ENCODE measurements at regions not wholly inside any gene's neighbourhood (a gene's known extent, or its start where the extent isn't known, plus 50 kb on each side); places are given as distances from the start of the nearest gene placed in this dataset.
"Not testable (repeated sequence)": the region's sequence is repeated elsewhere in the genome, so short reads cannot be mapped to it uniquely, and the experiment has no call there.

- DNase-seq (ENCODE audit: insufficient read length, low spot score) (no peak), FAIRE-seq (no peak)
- TF ChIP-seq POLR2AphosphoS5 (IDR thresholded peaks at IDR 0.05; ENCODE audit: low read depth, low read length) (no peak), POU2F2 (IDR thresholded peaks at IDR 0.05; ENCODE audit: low read depth, low read length) (no peak), PAX5 (IDR thresholded peaks at IDR 0.05; ENCODE audit: insufficient read depth, low read length, severe bottlenecking) (no peak), SPI1 (IDR thresholded peaks at IDR 0.05; ENCODE audit: low read depth, low read length) (no peak), POLR2A (IDR thresholded peaks at IDR 0.05; ENCODE audit: low read depth, low read length) (no peak), TAF1 (IDR thresholded peaks at IDR 0.05; ENCODE audit: low read depth, low read length) (no peak)
Observed at GRCh38 chr3:26312816-26313215, 309.8 kb upstream of the LRRC3B start.

GRCh38 chr3:26316472-26316871 is 306.1 kb upstream of the LRRC3B start:
- DNase-seq (ENCODE audit: insufficient read length, low spot score), result no peak
- no peak for FAIRE-seq
- no peak for TF ChIP-seq POLR2AphosphoS5 (IDR thresholded peaks at IDR 0.05; ENCODE audit: low read depth, low read length)
- TF ChIP-seq POLR2A (IDR thresholded peaks at IDR 0.05; ENCODE audit: low read depth, low read length), result no peak
- TF ChIP-seq TAF1 (IDR thresholded peaks at IDR 0.05; ENCODE audit: low read depth, low read length), result no peak
- no peak for TF ChIP-seq POU2F2 (IDR thresholded peaks at IDR 0.05; ENCODE audit: low read depth, low read length)
- no peak for TF ChIP-seq PAX5 (IDR thresholded peaks at IDR 0.05; ENCODE audit: insufficient read depth, low read length, severe bottlenecking)
- TF ChIP-seq SPI1 (IDR thresholded peaks at IDR 0.05; ENCODE audit: low read depth, low read length), result no peak

GRCh38 chr3:26323741-26324140 is 298.8 kb upstream of the LRRC3B start:
- not testable (repeated sequence) for FAIRE-seq; DNase-seq (ENCODE audit: insufficient read length, low spot score)

GRCh38 chr3:26340001-26340400 is 282.6 kb upstream of the LRRC3B start:
- DNase-seq (ENCODE audit: insufficient read length, low spot score) (no peak), FAIRE-seq (no peak)
- TF ChIP-seq POLR2AphosphoS5 (IDR thresholded peaks at IDR 0.05; ENCODE audit: low read depth, low read length), result no peak
- no peak for TF ChIP-seq POU2F2 (IDR thresholded peaks at IDR 0.05; ENCODE audit: low read depth, low read length)
- no peak for TF ChIP-seq SPI1 (IDR thresholded peaks at IDR 0.05; ENCODE audit: low read depth, low read length)
- no peak for TF ChIP-seq POLR2A (IDR thresholded peaks at IDR 0.05; ENCODE audit: low read depth, low read length)
- no peak for TF ChIP-seq TAF1 (IDR thresholded peaks at IDR 0.05; ENCODE audit: low read depth, low read length)
- no peak for TF ChIP-seq PAX5 (IDR thresholded peaks at IDR 0.05; ENCODE audit: insufficient read depth, low read length, severe bottlenecking)

- DNase-seq (ENCODE audit: insufficient read length, low spot score) (no peak), FAIRE-seq (no peak)
- TF ChIP-seq POLR2A (IDR thresholded peaks at IDR 0.05; ENCODE audit: low read depth, low read length) (no peak), POLR2AphosphoS5 (IDR thresholded peaks at IDR 0.05; ENCODE audit: low read depth, low read length) (no peak), POU2F2 (IDR thresholded peaks at IDR 0.05; ENCODE audit: low read depth, low read length) (no peak), TAF1 (IDR thresholded peaks at IDR 0.05; ENCODE audit: low read depth, low read length) (no peak), PAX5 (IDR thresholded peaks at IDR 0.05; ENCODE audit: insufficient read depth, low read length, severe bottlenecking) (no peak), SPI1 (IDR thresholded peaks at IDR 0.05; ENCODE audit: low read depth, low read length) (no peak)
Observed at GRCh38 chr3:26343647-26344046, 278.9 kb upstream of the LRRC3B start.

GRCh38 chr3:26345613-26346012 is 277.0 kb upstream of the LRRC3B start:
- DNase-seq (ENCODE audit: insufficient read length, low spot score) (no peak), FAIRE-seq (no peak)
- TF ChIP-seq PAX5 (IDR thresholded peaks at IDR 0.05; ENCODE audit: insufficient read depth, low read length, severe bottlenecking) (no peak), TAF1 (IDR thresholded peaks at IDR 0.05; ENCODE audit: low read depth, low read length) (no peak), POU2F2 (IDR thresholded peaks at IDR 0.05; ENCODE audit: low read depth, low read length) (no peak), SPI1 (IDR thresholded peaks at IDR 0.05; ENCODE audit: low read depth, low read length) (no peak), POLR2AphosphoS5 (IDR thresholded peaks at IDR 0.05; ENCODE audit: low read depth, low read length) (no peak), POLR2A (IDR thresholded peaks at IDR 0.05; ENCODE audit: low read depth, low read length) (no peak)

- TF ChIP-seq POLR2A (IDR thresholded peaks at IDR 0.05; ENCODE audit: low read depth, low read length), result no peak
- TF ChIP-seq SPI1 (IDR thresholded peaks at IDR 0.05; ENCODE audit: low read depth, low read length), result no peak
- TF ChIP-seq TAF1 (IDR thresholded peaks at IDR 0.05; ENCODE audit: low read depth, low read length), result no peak
- no peak for TF ChIP-seq POU2F2 (IDR thresholded peaks at IDR 0.05; ENCODE audit: low read depth, low read length)
- TF ChIP-seq POLR2AphosphoS5 (IDR thresholded peaks at IDR 0.05; ENCODE audit: low read depth, low read length), result no peak
- no peak for TF ChIP-seq PAX5 (IDR thresholded peaks at IDR 0.05; ENCODE audit: insufficient read depth, low read length, severe bottlenecking)
- DNase-seq (ENCODE audit: insufficient read length, low spot score) (no peak), FAIRE-seq (no peak)
Observed at GRCh38 chr3:26346497-26346896, 276.1 kb upstream of the LRRC3B start.

GRCh38 chr3:26347150-26347549 is 275.4 kb upstream of the LRRC3B start:
- DNase-seq (ENCODE audit: insufficient read length, low spot score), result no peak
- TF ChIP-seq TAF1 (IDR thresholded peaks at IDR 0.05; ENCODE audit: low read depth, low read length) (no peak), POLR2AphosphoS5 (IDR thresholded peaks at IDR 0.05; ENCODE audit: low read depth, low read length) (no peak), POLR2A (IDR thresholded peaks at IDR 0.05; ENCODE audit: low read depth, low read length) (no peak), SPI1 (IDR thresholded peaks at IDR 0.05; ENCODE audit: low read depth, low read length) (no peak), PAX5 (IDR thresholded peaks at IDR 0.05; ENCODE audit: insufficient read depth, low read length, severe bottlenecking) (no peak), POU2F2 (IDR thresholded peaks at IDR 0.05; ENCODE audit: low read depth, low read length) (no peak)
- no peak for FAIRE-seq

- DNase-seq (ENCODE audit: insufficient read length, low spot score), result no peak
- no peak for FAIRE-seq
- TF ChIP-seq POLR2AphosphoS5 (IDR thresholded peaks at IDR 0.05; ENCODE audit: low read depth, low read length) (no peak), SPI1 (IDR thresholded peaks at IDR 0.05; ENCODE audit: low read depth, low read length) (no peak), POU2F2 (IDR thresholded peaks at IDR 0.05; ENCODE audit: low read depth, low read length) (no peak), PAX5 (IDR thresholded peaks at IDR 0.05; ENCODE audit: insufficient read depth, low read length, severe bottlenecking) (no peak), POLR2A (IDR thresholded peaks at IDR 0.05; ENCODE audit: low read depth, low read length) (no peak), TAF1 (IDR thresholded peaks at IDR 0.05; ENCODE audit: low read depth, low read length) (no peak)
Observed at GRCh38 chr3:26350853-26351252, 271.7 kb upstream of the LRRC3B start.

- TF ChIP-seq POU2F2 (IDR thresholded peaks at IDR 0.05; ENCODE audit: low read depth, low read length) (no peak), POLR2AphosphoS5 (IDR thresholded peaks at IDR 0.05; ENCODE audit: low read depth, low read length) (no peak), SPI1 (IDR thresholded peaks at IDR 0.05; ENCODE audit: low read depth, low read length) (no peak), TAF1 (IDR thresholded peaks at IDR 0.05; ENCODE audit: low read depth, low read length) (no peak), PAX5 (IDR thresholded peaks at IDR 0.05; ENCODE audit: insufficient read depth, low read length, severe bottlenecking) (no peak), POLR2A (IDR thresholded peaks at IDR 0.05; ENCODE audit: low read depth, low read length) (no peak)
- FAIRE-seq (no peak), DNase-seq (ENCODE audit: insufficient read length, low spot score) (no peak)
Observed at GRCh38 chr3:26353097-26353496, 269.5 kb upstream of the LRRC3B start.

Data from GM12891 (cell line).